ENCODE measurements at regions not wholly inside any gene's neighbourhood (a gene's known extent, or its start where the extent isn't known, plus 50 kb on each side); places are given as distances from the start of the nearest gene placed in this dataset.

- DNase-seq (ENCODE audit: low read depth, low spot score) (no peak), ATAC-seq (no peak)
- H3K27me3 ChIP-seq (ENCODE audit: control insufficient read depth, insufficient read depth, low read length) = no peaks in the 10 kb centered on the region
- in situ Hi-C loops (cut with HindIII; ENCODE audit: low pct_unique_long_range_greater_than_20kb, low sequenced_read_pairs) (no loop called here), intact Hi-C loops (cut with micrococcal nuclease; ENCODE audit: unreplicated experiment) (no loop called here)
- CTCF ChIA-PET = no interaction called here
- POLR2A ChIA-PET = no interaction called here
- no TSS peak for BruUV-seq (replicated peaks)
- H3K4me1 ChIP-seq (ENCODE audit: control insufficient read depth, insufficient read depth, low read length) = no peaks in the 10 kb centered on the region
- no peaks in the 10 kb centered on the region for H3K36me3 ChIP-seq (ENCODE audit: control insufficient read depth, insufficient read depth, low read length)
- no peak overlapping the region for H3K4me3 ChIP-seq (ENCODE audit: low read depth in 2 of 2, low read length in 2 of 2)
- H3K9me3 ChIP-seq (ENCODE audit: control insufficient read depth, insufficient read depth, low read depth, low read length) = no peaks in the 10 kb centered on the region
- no peak overlapping the region for H3K27ac ChIP-seq (ENCODE audit: low read length)
- TF ChIP-seq SIN3A (IDR thresholded peaks at IDR 0.05; ENCODE audit: borderline replicate concordance, insufficient read depth, low read depth, low read length) (no peak), TCF7L2 (IDR thresholded peaks at IDR 0.05; ENCODE audit: low read depth, low read length) (no peak), CTCF (IDR thresholded peaks at IDR 0.05) (no peak), POLR2AphosphoS5 (IDR thresholded peaks at IDR 0.05; ENCODE audit: low read depth, low read length) (no peak), REST (IDR thresholded peaks at IDR 0.05; ENCODE audit: insufficient read depth in 1 of 2, low read depth in 2 of 2, low read length in 1 of 2) (no peak)
These were observed 173.4 kb downstream of the BMP2 start for GRCh38 chr20:6940876-6941275.

GRCh38 chr20:6941571-6941970, 174.1 kb downstream of the BMP2 start:
- no peaks in the 10 kb centered on the region for H3K27me3 ChIP-seq (ENCODE audit: control insufficient read depth, insufficient read depth, low read length)
- intact Hi-C loops (cut with micrococcal nuclease; ENCODE audit: unreplicated experiment) = no loop called here
- H3K4me3 ChIP-seq (ENCODE audit: low read depth in 2 of 2, low read length in 2 of 2) = no peak overlapping the region
- H3K4me1 ChIP-seq (ENCODE audit: control insufficient read depth, insufficient read depth, low read length) = no peaks in the 10 kb centered on the region
- TF ChIP-seq REST (IDR thresholded peaks at IDR 0.05; ENCODE audit: insufficient read depth in 1 of 2, low read depth in 2 of 2, low read length in 1 of 2) (no peak), SIN3A (IDR thresholded peaks at IDR 0.05; ENCODE audit: borderline replicate concordance, insufficient read depth, low read depth, low read length) (no peak), CTCF (IDR thresholded peaks at IDR 0.05) (no peak), POLR2AphosphoS5 (IDR thresholded peaks at IDR 0.05; ENCODE audit: low read depth, low read length) (no peak), TCF7L2 (IDR thresholded peaks at IDR 0.05; ENCODE audit: low read depth, low read length) (no peak)
- ATAC-seq = no peak
- CTCF ChIA-PET = no interaction called here
- POLR2A ChIA-PET = no interaction called here
- H3K9me3 ChIP-seq (ENCODE audit: control insufficient read depth, insufficient read depth, low read depth, low read length) = no peaks in the 10 kb centered on the region
- DNase-seq (ENCODE audit: low read depth, low spot score) = no peak
- no TSS peak for BruUV-seq (replicated peaks)
- in situ Hi-C loops (cut with HindIII; ENCODE audit: low pct_unique_long_range_greater_than_20kb, low sequenced_read_pairs) = no loop called here
- no peak overlapping the region for H3K27ac ChIP-seq (ENCODE audit: low read length)
- H3K36me3 ChIP-seq (ENCODE audit: control insufficient read depth, insufficient read depth, low read length) = no peaks in the 10 kb centered on the region

Data from Panc1 (cell line).